GM12873 (cell line): ENCODE measurements at regions not wholly inside any gene's neighbourhood (a gene's known extent, or its start where the extent isn't known, plus 50 kb on each side); places are given as distances from the start of the nearest gene placed in this dataset.

Source experiments
- CTCF ChIP-seq: IDR thresholded peaks from 2 replicates; pipeline ENCODE4 v1.5.1; 2012; ENCODE audit warnings: low read depth, mild to moderate bottlenecking, moderate library complexity, low read length, control low read depth; ENCODE audit not compliant: insufficient read depth; ENCODE audit errors: missing control alignments

- TF ChIP-seq CTCF, result no peak
Observed at GRCh38 chr2:790634-791245, 113.5 kb upstream of the TMEM18 start.

DNA sequence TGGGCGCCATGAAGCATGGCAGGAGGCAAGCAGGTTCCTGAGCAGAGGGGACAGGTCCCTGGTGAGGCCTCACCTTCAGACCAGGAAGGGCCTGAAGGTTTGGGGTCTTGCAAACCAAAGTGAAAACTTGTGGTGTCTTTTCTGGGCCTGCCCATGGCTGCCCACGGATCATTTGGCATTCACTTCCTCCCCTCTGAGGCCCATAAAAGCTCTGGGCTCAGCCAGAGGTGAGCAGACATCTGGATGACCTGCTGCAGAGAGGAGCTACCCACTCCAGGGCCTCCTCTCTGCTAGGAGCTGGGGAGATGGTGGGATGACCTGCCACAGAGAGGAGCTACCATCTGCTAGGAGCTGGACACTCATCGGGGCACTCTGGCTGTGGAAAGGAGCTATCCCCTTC lies 112.9 kb upstream of the TMEM18 start:
- TF ChIP-seq CTCF, result no peak

- no peak for TF ChIP-seq CTCF
Observed at GRCh38 chr2:789529-789928, 112.3 kb upstream of the TMEM18 start.

DNA sequence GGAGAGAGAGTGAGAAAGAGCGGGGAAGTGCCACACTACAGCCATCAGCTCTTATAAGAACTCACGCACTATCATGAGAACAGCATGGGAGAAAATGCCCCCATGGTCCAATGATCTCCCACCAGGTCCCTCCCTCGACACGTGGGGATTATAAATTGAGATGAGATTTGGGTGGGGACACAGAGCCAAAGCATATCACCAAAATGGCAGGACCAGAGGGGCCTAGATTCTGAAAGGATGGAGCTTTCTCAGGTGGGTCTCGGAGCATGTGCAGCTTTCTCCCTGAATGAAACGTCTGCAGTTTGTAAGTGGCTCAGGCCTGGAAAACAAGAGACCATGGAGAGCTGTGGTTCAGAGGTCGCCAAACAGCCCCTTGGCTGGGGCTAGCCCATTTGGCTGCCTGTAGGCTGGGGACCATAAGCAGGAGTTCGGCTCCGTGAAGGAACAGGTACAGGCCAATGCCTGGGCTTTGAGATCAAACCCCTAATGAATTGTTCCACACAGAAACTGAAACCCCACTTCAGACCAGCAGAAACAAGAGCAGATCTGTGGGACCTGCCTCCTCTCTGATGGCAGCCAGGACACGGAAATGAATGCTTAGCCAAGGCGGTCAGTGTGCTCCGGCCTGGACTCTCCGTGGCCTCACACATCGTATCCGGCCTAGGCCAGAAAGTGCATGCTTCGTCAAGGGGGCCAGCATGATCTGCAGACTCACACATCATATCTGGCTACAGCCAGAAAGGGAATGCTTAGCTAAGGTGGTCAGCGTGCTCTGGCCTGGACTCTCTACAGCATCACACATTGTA lies 111.2 kb upstream of the TMEM18 start:
- TF ChIP-seq CTCF, result no peak

GRCh38 chr2:784753-785152 lies 107.5 kb upstream of the TMEM18 start:
- TF ChIP-seq CTCF, result no peak

DNA sequence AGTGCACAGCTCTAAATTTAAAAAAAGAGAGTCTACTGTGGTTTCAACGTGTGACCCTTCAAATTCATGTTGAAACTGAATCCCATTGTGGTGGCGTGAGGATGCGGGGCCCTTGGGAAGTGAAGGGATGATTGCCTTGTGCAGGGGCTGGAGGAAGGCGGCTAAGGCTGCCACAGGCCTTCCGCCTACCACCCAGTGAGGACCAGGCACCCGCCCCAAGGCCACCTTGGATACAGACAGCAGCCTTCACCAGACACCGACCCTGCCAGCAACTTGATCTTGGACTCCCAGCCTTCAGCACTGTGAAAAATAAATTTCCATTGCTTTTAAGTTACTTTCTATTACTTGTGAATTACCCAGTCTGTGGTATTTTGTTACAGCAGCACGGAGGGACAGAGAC lies 103.4 kb upstream of the TMEM18 start:
- no peak for TF ChIP-seq CTCF

GRCh38 chr2:780002-780401 lies 102.8 kb upstream of the TMEM18 start:
- no peak for TF ChIP-seq CTCF
